Activated B cell treated with CpG ODN at 0.5 μM for 24 hours (primary cell): ENCODE measurements at regions not wholly inside any gene's neighbourhood (a gene's known extent, or its start where the extent isn't known, plus 50 kb on each side); places are given as distances from the start of the nearest gene placed in this dataset.
"Not testable (repeated sequence)": the region's sequence is repeated elsewhere in the genome, so short reads cannot be mapped to it uniquely, and the experiment has no call there.

Experiments used
- ATAC-seq: fragments of 200-7000 bp; cut with Tn5 transposase; one replicate; pipeline ENCODE4 v1.10.0; 2021; ENCODE audit warnings: low read depth, mild to moderate bottlenecking, moderate library complexity
- CTCF ChIA-PET: fragments of 350-600 bp; sonication (Branson Sonifier 250); formaldehyde crosslinking; loops from one replicate; lab custom pipeline; 2021; ENCODE audit warnings: antibody characterized with exemption; lab: Charles Lee
- POLR2A ChIA-PET: fragments of 350-600 bp; sonication (Branson Sonifier 250); formaldehyde crosslinking; loops from one replicate; lab custom pipeline; 2021; ENCODE audit warnings: antibody characterized with exemption; lab: Charles Lee
- DNase-seq: peaks from one replicate; pipeline ENCODE4 v3.0.0; 2022
- H3K27ac Mint-ChIP-seq: one replicate; pipeline ENCODE4 v1.8.0; 2020; ENCODE audit warnings: mixed read lengths
- H3K27me3 Mint-ChIP-seq: one replicate; pipeline ENCODE4 v1.8.0; 2021; ENCODE audit warnings: mixed read lengths
- H3K36me3 Mint-ChIP-seq: one replicate; pipeline ENCODE4 v1.8.0; 2021; ENCODE audit warnings: low read depth, mixed read lengths
- H3K4me1 Mint-ChIP-seq: one replicate; pipeline ENCODE4 v1.8.0; 2021; ENCODE audit warnings: mixed read lengths
- H3K4me3 Mint-ChIP-seq: one replicate; pipeline ENCODE4 v1.8.0; 2020; ENCODE audit warnings: mild to moderate bottlenecking, mixed read lengths
- H3K9me3 Mint-ChIP-seq: one replicate; pipeline ENCODE4 v1.8.0; 2020; ENCODE audit warnings: mixed read lengths
- CTCF ChIP-seq: fragments of 200-600 bp; IDR thresholded peaks from one replicate; pipeline ENCODE4 v1.8.0; 2022; ENCODE audit warnings: antibody characterized with exemption, mild to moderate bottlenecking
- intact Hi-C: fragments of 100-400 bp; cut with micrococcal nuclease; formaldehyde crosslinking; loops from one replicate; pipeline ENCODE4 v1.15.1; 2024

- Mint-ChIP-seq H3K4me1 (no peaks in the 10 kb centered on the region), H3K27me3 (peaks cover 3% of the 10 kb centered on the region), H3K9me3 (no peaks in the 10 kb centered on the region), H3K36me3 (no peaks in the 10 kb centered on the region), H3K4me3 (no peak overlapping the region), H3K27ac (no peak overlapping the region)
- no peak for ATAC-seq
- POLR2A ChIA-PET, result no interaction called here
- no peak for DNase-seq
- CTCF ChIA-PET, result no interaction called here
- no peak for TF ChIP-seq CTCF
- intact Hi-C loops, result no loop called here
Measured at GRCh38 chrX:44785652-44786051, 58.2 kb upstream of the DUSP21 start.

- no peak overlapping the region for H3K4me3 Mint-ChIP-seq
- no peaks in the 10 kb centered on the region for H3K36me3 Mint-ChIP-seq
- H3K4me1 Mint-ChIP-seq, result no peaks in the 10 kb centered on the region
- H3K27ac Mint-ChIP-seq, result no peak overlapping the region
- no peak for ATAC-seq
- no peak for DNase-seq
- CTCF ChIA-PET, result no interaction called here
- POLR2A ChIA-PET, result no interaction called here
- H3K9me3 Mint-ChIP-seq, result no peaks in the 10 kb centered on the region
- H3K27me3 Mint-ChIP-seq, result peaks cover 3% of the 10 kb centered on the region
- TF ChIP-seq CTCF, result no peak
- intact Hi-C loops, result no loop called here
Measured at GRCh38 chrX:44784241-44784640, 59.6 kb upstream of the DUSP21 start.

GRCh38 chrX:44778254-44778653 is 65.6 kb upstream of the DUSP21 start:
- Mint-ChIP-seq H3K4me3 (no peak overlapping the region), H3K4me1 (no peaks in the 10 kb centered on the region), H3K9me3 (no peaks in the 10 kb centered on the region), H3K27me3 (no peaks in the 10 kb centered on the region), H3K36me3 (no peaks in the 10 kb centered on the region), H3K27ac (no peak overlapping the region)
- POLR2A ChIA-PET, result no interaction called here
- intact Hi-C loops, result no loop called here
- ATAC-seq (no peak), DNase-seq (no peak)
- CTCF ChIA-PET, result no interaction called here
- TF ChIP-seq CTCF, result no peak

- TF ChIP-seq CTCF, result no peak
- intact Hi-C loops, result no loop called here
- H3K4me1 Mint-ChIP-seq, result no peaks in the 10 kb centered on the region
- H3K27ac Mint-ChIP-seq, result no peak overlapping the region
- H3K27me3 Mint-ChIP-seq, result no peaks in the 10 kb centered on the region
- ChIA-PET CTCF (no interaction called here), POLR2A (no interaction called here)
- DNase-seq, result no peak
- ATAC-seq, result no peak
- no peak overlapping the region for H3K4me3 Mint-ChIP-seq
- H3K9me3 Mint-ChIP-seq, result no peaks in the 10 kb centered on the region
- H3K36me3 Mint-ChIP-seq, result no peaks in the 10 kb centered on the region
Measured at GRCh38 chrX:44775726-44776125, 68.1 kb upstream of the DUSP21 start.

GRCh38 chrX:44774066-44774465 is 69.8 kb upstream of the DUSP21 start:
- CTCF ChIA-PET, POLR2A ChIA-PET, DNase-seq: not testable (repeated sequence)

GRCh38 chrX:44770121-44770520 is 73.7 kb upstream of the DUSP21 start:
- CTCF ChIA-PET, result no interaction called here
- peaks cover 9% of the 10 kb centered on the region for H3K4me1 Mint-ChIP-seq
- no peak for TF ChIP-seq CTCF
- H3K27me3 Mint-ChIP-seq, result peaks cover 3% of the 10 kb centered on the region
- POLR2A ChIA-PET, result no interaction called here
- intact Hi-C loops, result no loop called here
- ATAC-seq, result no peak
- no peaks in the 10 kb centered on the region for H3K9me3 Mint-ChIP-seq
- H3K36me3 Mint-ChIP-seq, result no peaks in the 10 kb centered on the region
- no peak for DNase-seq
- H3K27ac Mint-ChIP-seq, result no peak overlapping the region
- H3K4me3 Mint-ChIP-seq, result no peak overlapping the region

More at GRCh38 chrX:44774066-44774465, 69.8 kb upstream of the DUSP21 start:
- intact Hi-C loops, H3K27ac Mint-ChIP-seq, H3K36me3 Mint-ChIP-seq, H3K4me3 Mint-ChIP-seq, H3K4me1 Mint-ChIP-seq, ATAC-seq, H3K9me3 Mint-ChIP-seq, H3K27me3 Mint-ChIP-seq: not testable (repeated sequence)
